ENCODE measurements at regions not wholly inside any gene's neighbourhood (a gene's known extent, or its start where the extent isn't known, plus 50 kb on each side); places are given as distances from the start of the nearest gene placed in this dataset.

DNA sequence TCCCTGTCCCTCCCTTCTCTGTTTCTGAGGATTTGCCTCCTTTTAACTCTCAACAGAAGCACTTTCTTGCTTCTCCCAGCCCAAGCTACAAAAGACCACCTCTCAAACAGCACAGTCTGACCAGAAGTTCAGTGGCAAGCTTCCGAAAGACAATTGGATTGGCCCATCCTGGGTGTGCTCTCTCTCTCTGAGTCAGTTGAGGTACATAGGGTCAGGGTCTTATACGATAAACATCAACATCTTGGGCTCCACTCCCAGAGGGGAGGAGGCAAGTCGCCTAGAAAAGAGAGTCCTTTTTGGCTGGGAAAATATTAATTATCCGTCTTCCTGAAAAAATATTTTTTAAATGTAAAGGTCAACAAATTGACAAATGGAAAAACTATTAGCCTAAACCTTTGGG is 155.8 kb downstream of the TMCO5A start:
- H3K4me3 ChIP-seq (ENCODE audit: low read depth, low read length) = no peak overlapping the region
- TF ChIP-seq, protein P1, sequence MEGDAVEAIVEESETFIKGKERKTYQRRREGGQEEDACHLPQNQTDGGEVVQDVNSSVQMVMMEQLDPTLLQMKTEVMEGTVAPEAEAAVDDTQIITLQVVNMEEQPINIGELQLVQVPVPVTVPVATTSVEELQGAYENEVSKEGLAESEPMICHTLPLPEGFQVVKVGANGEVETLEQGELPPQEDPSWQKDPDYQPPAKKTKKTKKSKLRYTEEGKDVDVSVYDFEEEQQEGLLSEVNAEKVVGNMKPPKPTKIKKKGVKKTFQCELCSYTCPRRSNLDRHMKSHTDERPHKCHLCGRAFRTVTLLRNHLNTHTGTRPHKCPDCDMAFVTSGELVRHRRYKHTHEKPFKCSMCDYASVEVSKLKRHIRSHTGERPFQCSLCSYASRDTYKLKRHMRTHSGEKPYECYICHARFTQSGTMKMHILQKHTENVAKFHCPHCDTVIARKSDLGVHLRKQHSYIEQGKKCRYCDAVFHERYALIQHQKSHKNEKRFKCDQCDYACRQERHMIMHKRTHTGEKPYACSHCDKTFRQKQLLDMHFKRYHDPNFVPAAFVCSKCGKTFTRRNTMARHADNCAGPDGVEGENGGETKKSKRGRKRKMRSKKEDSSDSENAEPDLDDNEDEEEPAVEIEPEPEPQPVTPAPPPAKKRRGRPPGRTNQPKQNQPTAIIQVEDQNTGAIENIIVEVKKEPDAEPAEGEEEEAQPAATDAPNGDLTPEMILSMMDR (IDR thresholded peaks at IDR 0.05; ENCODE audit: borderline replicate concordance, insufficient read depth, low read depth, low read length) = no peak

DNA sequence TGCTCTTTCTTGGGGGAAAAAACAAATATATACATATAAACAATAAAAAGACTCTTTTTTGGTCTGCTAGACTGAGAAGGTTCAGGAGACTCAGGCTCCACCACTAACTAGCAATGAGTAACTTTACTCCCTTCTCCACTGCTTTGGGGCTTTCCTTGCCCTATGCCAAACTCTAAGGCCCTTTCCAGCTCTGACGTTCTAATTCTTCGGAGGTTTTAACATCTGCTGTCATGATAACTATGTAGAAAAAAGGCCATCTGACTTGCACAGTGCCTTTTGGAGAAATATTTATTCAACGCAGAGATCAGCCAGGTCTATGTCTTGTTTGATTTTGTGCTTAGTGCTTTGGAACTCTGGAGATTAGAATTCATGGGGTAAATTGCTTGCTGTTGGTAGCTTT is 156.2 kb downstream of the TMCO5A start:
- TF ChIP-seq, protein P1 (IDR thresholded peaks at IDR 0.05; ENCODE audit: borderline replicate concordance, insufficient read depth, low read depth, low read length) = no peak

DNA sequence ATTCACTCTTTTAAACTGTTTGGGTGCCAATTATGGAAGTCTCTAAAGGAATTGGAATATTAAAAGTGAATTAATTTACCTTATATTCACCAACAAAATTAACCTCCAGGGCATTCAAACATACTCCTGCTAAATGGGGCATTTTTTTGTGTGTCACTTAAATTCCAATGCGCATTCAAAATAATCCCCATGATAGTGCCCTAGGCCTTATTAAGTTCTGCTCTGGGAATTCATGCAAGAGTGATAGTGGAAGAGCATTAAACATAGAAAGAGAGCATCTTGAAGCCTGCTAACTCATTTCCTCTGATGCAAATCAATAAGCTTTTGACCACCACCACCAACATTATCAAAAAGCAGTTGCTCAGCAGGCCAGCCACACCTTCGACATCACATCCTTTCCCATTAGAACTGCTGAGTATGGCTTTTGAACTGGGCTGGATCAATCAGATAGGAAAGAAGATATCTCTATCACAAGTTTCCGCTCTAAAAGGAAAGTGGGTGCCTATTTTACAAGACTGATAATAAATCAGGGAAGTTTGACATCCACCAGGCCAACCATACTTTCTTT is 156.7 kb downstream of the TMCO5A start:
- H3K4me3 ChIP-seq (ENCODE audit: low read depth, low read length) = no peak overlapping the region
- TF ChIP-seq, protein P1 (IDR thresholded peaks at IDR 0.05; ENCODE audit: borderline replicate concordance, insufficient read depth, low read depth, low read length) = no peak

More for the DNA sequence above, 156.2 kb downstream of the TMCO5A start:
- no peak overlapping the region for H3K4me3 ChIP-seq (ENCODE audit: low read depth, low read length)

GRCh38 chr15:38093931-38094330 is 158.7 kb upstream of the SPRED1 start:
- TF ChIP-seq, protein P1 (IDR thresholded peaks at IDR 0.05; ENCODE audit: borderline replicate concordance, insufficient read depth, low read depth, low read length) = no peak
- no peak overlapping the region for H3K4me3 ChIP-seq (ENCODE audit: low read depth, low read length)

DNA sequence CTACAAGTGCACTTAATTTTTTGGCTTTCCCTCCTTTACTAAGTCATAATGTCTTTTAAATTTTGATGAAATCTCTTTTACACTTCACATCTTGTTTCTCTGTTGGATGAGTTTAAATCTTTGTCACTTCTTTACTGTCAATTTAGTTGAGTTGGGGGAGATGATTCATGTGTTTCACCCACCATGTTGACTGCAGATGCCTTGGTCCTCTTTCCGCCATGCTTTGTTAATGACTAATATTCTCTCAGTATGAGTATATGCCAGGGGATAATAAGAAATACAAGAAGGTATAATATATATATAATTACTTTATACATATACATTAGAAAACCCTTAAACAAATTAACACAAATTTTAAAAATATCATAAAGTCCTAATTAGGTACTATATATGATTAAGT is 149.7 kb upstream of the SPRED1 start:
- TF ChIP-seq, protein P1 (IDR thresholded peaks at IDR 0.05; ENCODE audit: borderline replicate concordance, insufficient read depth, low read depth, low read length) = no peak
- H3K4me3 ChIP-seq (ENCODE audit: low read depth, low read length) = no peak overlapping the region

DNA sequence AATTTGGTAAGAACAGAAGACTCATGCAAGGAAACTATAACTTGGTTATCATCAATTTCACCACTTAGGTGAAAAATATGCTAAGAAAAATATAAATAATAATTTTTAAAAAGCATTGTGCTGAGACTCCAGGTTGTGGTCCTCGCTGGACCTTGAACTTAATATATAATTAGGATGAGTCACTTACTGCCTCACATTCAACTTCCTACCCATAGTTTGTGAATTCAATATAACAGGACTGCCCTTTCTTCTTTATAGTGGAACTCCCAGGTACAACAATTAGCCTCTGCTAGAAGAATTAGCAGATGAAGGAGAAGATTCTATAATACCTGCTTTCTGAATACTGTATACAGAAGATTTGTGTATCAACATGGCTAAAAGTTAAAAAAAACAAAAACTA is 149.1 kb upstream of the SPRED1 start:
- H3K4me3 ChIP-seq (ENCODE audit: low read depth, low read length) = no peak overlapping the region
- TF ChIP-seq, protein P1 (IDR thresholded peaks at IDR 0.05; ENCODE audit: borderline replicate concordance, insufficient read depth, low read depth, low read length) = no peak

- TF ChIP-seq, protein P1 (IDR thresholded peaks at IDR 0.05; ENCODE audit: borderline replicate concordance, insufficient read depth, low read depth, low read length) = no peak
- no peak overlapping the region for H3K4me3 ChIP-seq (ENCODE audit: low read depth, low read length)
Measured at GRCh38 chr15:38111070-38111469, 141.6 kb upstream of the SPRED1 start.

All from GM12875 (cell line).